ENCODE measurements at regions not wholly inside any gene's neighbourhood (a gene's known extent, or its start where the extent isn't known, plus 50 kb on each side); places are given as distances from the start of the nearest gene placed in this dataset.

DNA sequence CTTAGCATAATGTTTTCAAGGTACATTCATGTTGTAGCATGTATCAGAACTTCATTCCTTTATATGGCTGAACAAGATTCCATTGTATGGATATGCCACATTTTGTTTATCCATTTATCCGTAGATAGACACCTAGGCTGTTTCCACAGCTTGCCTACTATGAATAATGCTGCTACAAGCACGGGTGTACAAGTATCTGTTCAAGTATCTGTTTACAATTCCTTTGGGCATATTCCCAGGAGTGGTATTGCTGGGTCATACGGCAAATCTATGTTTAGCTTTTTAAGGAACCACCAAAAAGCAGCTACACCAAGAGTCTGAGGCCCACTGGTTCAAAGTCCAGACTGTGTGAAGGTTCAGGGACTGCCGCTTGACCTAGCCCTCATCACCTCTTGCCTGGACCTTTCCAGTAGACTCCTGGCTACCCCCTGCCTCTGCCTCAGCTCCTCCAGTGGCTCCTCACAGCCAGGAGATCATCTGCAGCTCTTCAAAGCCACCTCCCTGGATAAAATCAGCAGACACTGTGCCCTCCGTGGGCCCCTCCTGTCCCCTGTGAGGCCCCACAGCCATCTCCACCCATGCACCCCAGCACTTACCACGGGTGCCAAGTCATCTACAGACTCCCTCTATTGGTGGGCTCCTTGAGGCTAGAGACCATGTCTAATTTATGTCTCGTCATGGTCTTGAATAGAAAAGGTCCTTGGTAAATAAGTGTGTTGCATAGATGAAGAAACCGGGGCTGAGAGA is 160.3 kb downstream of the MN1 start:
- H3K4me2 ChIP-seq (ENCODE audit: insufficient read depth in 1 of 2, low read depth in 2 of 2, low read length in 2 of 2) = no peak overlapping the region
- no peak overlapping the region for H3K27ac ChIP-seq (ENCODE audit: low read depth, low read length)
- H3K14ac ChIP-seq (ENCODE audit: insufficient read length) = no peak overlapping the region
- no peak overlapping the region; the same call in 1 of the 2 replicates for H2BK15ac ChIP-seq (ENCODE audit: low read length)
- peaks cover 15 to 42% (median 27%) of the 10 kb centered on the region in 4 experiments for H3K4me1 ChIP-seq (replicated peaks in 1 of 4; ENCODE audit: control insufficient read depth in 3 of 4, insufficient read depth in 4 of 4, low read length in 3 of 4)
- no peak overlapping the region for H4K8ac ChIP-seq (ENCODE audit: extremely low read depth, insufficient read depth, low read length)
- no peak overlapping the region for H3K4me3 ChIP-seq (ENCODE audit: extremely low read depth in 1 of 4, insufficient read depth in 2 of 4, low read depth in 3 of 4, low read length in 4 of 4)
- no peak for TF ChIP-seq EGR1 (IDR thresholded peaks at IDR 0.05; ENCODE audit: borderline replicate concordance, low read depth, low read length)
- TF ChIP-seq SIN3A (conservative IDR thresholded peaks at IDR 0.05 in 1 of 2, IDR thresholded peaks at IDR 0.05 in 1 of 2; ENCODE audit: low read depth in 1 of 2, low read length in 2 of 2) = no peak
- no peak for TF ChIP-seq CHD1 (IDR thresholded peaks at IDR 0.05; ENCODE audit: low read depth, low read length)
- no peak for TF ChIP-seq TCF12 (IDR thresholded peaks at IDR 0.05; ENCODE audit: low read depth, low read length)
- TF ChIP-seq GTF2F1 (IDR thresholded peaks at IDR 0.05; ENCODE audit: borderline replicate concordance, low read depth, low read length) = no peak
- TF ChIP-seq CBX5 (IDR thresholded peaks at IDR 0.05; ENCODE audit: low read depth, low read length) = no peak
- TF ChIP-seq NANOG (IDR thresholded peaks at IDR 0.05; ENCODE audit: insufficient read depth, low read depth, low read length, poor library complexity, severe bottlenecking) = no peak
- no peak for TF ChIP-seq E2F6 (IDR thresholded peaks at IDR 0.05)
- no peak for TF ChIP-seq CTCF (IDR thresholded peaks at IDR 0.05; ENCODE audit: control extremely low read depth in 1 of 3, insufficient read depth in 1 of 3, low read depth in 1 of 3, low read length in 3 of 3)
- no peak overlapping the region for H3K4ac ChIP-seq (replicated peaks; ENCODE audit: insufficient read length, low read depth, low read length)
- H3K23ac ChIP-seq (ENCODE audit: insufficient read length) = no peak overlapping the region
- DNase-seq (ENCODE audit: low read depth in 1 of 2, low spot score in 2 of 2) (no peak), FAIRE-seq (no peak)
- no peaks in the 10 kb centered on the region for H3K9me3 ChIP-seq (ENCODE audit: insufficient read depth in 2 of 2, low read depth in 1 of 2, low read length in 1 of 2)
- peak overlapping the region; percentile 89 for H4K91ac ChIP-seq (replicated peaks; ENCODE audit: insufficient read length, low read length)
- no peaks in the 10 kb centered on the region for H3K23me2 ChIP-seq (ENCODE audit: low read depth, low read length)
- no peaks in the 10 kb centered on the region for H3K36me3 ChIP-seq (ENCODE audit: control insufficient read depth in 2 of 4, insufficient read depth in 4 of 4, low read length in 3 of 4)
- H4K20me1 ChIP-seq (replicated peaks in 1 of 2; ENCODE audit: control insufficient read depth in 1 of 2, insufficient read depth in 2 of 2, low read length in 2 of 2) = no peaks in the 10 kb centered on the region
- no peak overlapping the region for H2AFZ ChIP-seq (ENCODE audit: low read length)
- no peaks in the 10 kb centered on the region; a peak in 1 of 7 replicates for H3K27me3 ChIP-seq (replicated peaks in 1 of 4; ENCODE audit: control insufficient read depth in 3 of 4, extremely low read depth in 1 of 4, insufficient read depth in 3 of 4, low read length in 3 of 4)
- H3K56ac ChIP-seq (replicated peaks; ENCODE audit: insufficient read length, low read depth, low read length) = no peak overlapping the region
- ChIA-PET POLR2A (ENCODE audit: partially characterized antibody) (interaction anchor here (0.8 to 1.4 kb wide), 4 partner anchors 10 to 29 kb away, joined by 3 to 4 read pairs (median 3); no protein-coding TSS in a partner anchor), CTCF (ENCODE audit: partially characterized antibody) (interaction anchor here (0.8 to 2.9 kb wide), 3 partner anchors 23 to 315 kb away, joined by 3 to 11 read pairs (median 3); no protein-coding TSS in a partner anchor)
- no peak overlapping the region for H3K9ac ChIP-seq (replicated peaks in 1 of 4; ENCODE audit: extremely low read depth in 1 of 4, low read depth in 3 of 4, low read length in 3 of 4)
- peak overlapping the region; percentile 22; the same call in 1 of the 2 replicates for H2BK12ac ChIP-seq (ENCODE audit: low read depth, low read length)
- WGBS, 2 experiments (ENCODE audit: extremely low coverage in 1 of 2, insufficient coverage in 1 of 2, insufficient read length in 1 of 2, insufficient replicate concordance in 2 of 2, low coverage in 1 of 2, low lambda C conversion rate in 2 of 2, missing lambda C conversion rate in 1 of 2) = 87% methylated on average over 8 of the region's 8 CpGs; no CpG with 5 or more reads in 1 of the 2 experiments
- no peaks in the 10 kb centered on the region for H3K79me1 ChIP-seq (ENCODE audit: low read depth, low read length)
- H2BK20ac ChIP-seq (ENCODE audit: low read length) = peak overlapping the region; percentile 16; the same call in 1 of the 2 replicates
- no peak overlapping the region for H2BK120ac ChIP-seq (replicated peaks; ENCODE audit: low read depth, low read length)
- no peak overlapping the region for H3K18ac ChIP-seq (ENCODE audit: extremely low read depth, low read length)
- H4K5ac ChIP-seq (ENCODE audit: insufficient read length, low read depth, low read length) = no peak overlapping the region
- no peak overlapping the region for H2AK5ac ChIP-seq (ENCODE audit: low read depth, low read length)
- H3K79me2 ChIP-seq (ENCODE audit: control insufficient read depth in 1 of 2, insufficient read depth in 2 of 2, low read length in 2 of 2) = no peaks in the 10 kb centered on the region
- peak overlapping the region; percentile 22; the same call in 1 of the 2 replicates for H2BK5ac ChIP-seq (ENCODE audit: low read depth, low read length)

Measured in H1 (cell line).